IMR-90 (cell line): ENCODE measurements at regions not wholly inside any gene's neighbourhood (a gene's known extent, or its start where the extent isn't known, plus 50 kb on each side); places are given as distances from the start of the nearest gene placed in this dataset.

Experiments used
- ATAC-seq: fragments of 200-7000 bp; cut with Tn5 transposase; 2 replicates; pipeline ENCODE4 v1.9.1; 2020; ENCODE audit warnings: low read depth, mild to moderate bottlenecking, moderate library complexity
- BruUV-seq: library from RNA; stranded (reverse); fragments of 400-500 nt; replicated peaks from 2 replicates; lab custom pipeline; 2021; lab: Mats Ljungman, UMichigan
- CTCF ChIA-PET: fragments of 300-600 bp; formaldehyde crosslinking; extraction: SDS; loops from one replicate; lab custom pipeline; 2021; ENCODE audit warnings: antibody characterized with exemption; lab: Yijun Ruan, JAX
- POLR2A ChIA-PET: fragments of 300-600 bp; sonication (Branson Sonifier 250); formaldehyde crosslinking; loops from one replicate; lab custom pipeline; 2022; ENCODE audit warnings: antibody characterized with exemption; ENCODE audit not compliant: unreplicated experiment; lab: Charles Lee
- DNase-seq: peaks from one replicate; pipeline ENCODE4 v3.0.0; 2013
- H2AFZ ChIP-seq: replicated peaks from 2 replicates; pipeline ENCODE3; 2013; ENCODE audit warnings: low read length, mild to moderate bottlenecking; ENCODE audit not compliant: poor library complexity
- H2AK5ac ChIP-seq: 2 replicates; pipeline ENCODE4 v1.6.1; 2013; ENCODE audit warnings: low read depth, low read length, inconsistent platforms
- H2AK9ac ChIP-seq: replicated peaks from 2 replicates; pipeline ENCODE3; 2013; ENCODE audit warnings: mild to moderate bottlenecking, low read depth, low read length, moderate library complexity; ENCODE audit not compliant: poor library complexity
- H2BK120ac ChIP-seq: 2 replicates; pipeline ENCODE4 v1.6.1; 2013; ENCODE audit warnings: low read depth, low read length, inconsistent platforms
- H2BK15ac ChIP-seq: 3 replicates; pipeline ENCODE4 v1.6.1; 2013; ENCODE audit warnings: low read depth, low read length, inconsistent platforms
- H2BK20ac ChIP-seq: 2 replicates; pipeline ENCODE4 v1.6.1; 2013; ENCODE audit warnings: low read depth, mild to moderate bottlenecking, inconsistent platforms, low read length, moderate library complexity
- H2BK5ac ChIP-seq: 2 replicates; pipeline ENCODE4 v1.6.1; 2013; ENCODE audit warnings: mild to moderate bottlenecking, low read depth, low read length, inconsistent platforms; ENCODE audit not compliant: poor library complexity, severe bottlenecking
- H3K14ac ChIP-seq: replicated peaks from 2 replicates; pipeline ENCODE4 v1.6.1; 2013; ENCODE audit warnings: low read depth, low read length, inconsistent platforms
- H3K18ac ChIP-seq: 2 replicates; pipeline ENCODE4 v1.6.1; 2013; ENCODE audit warnings: low read depth, low read length, control low read depth
- H3K23ac ChIP-seq: 2 replicates; pipeline ENCODE4 v1.6.1; 2013; ENCODE audit warnings: low read depth, low read length, inconsistent platforms
- H3K27ac ChIP-seq: 2 replicates; pipeline ENCODE4 v1.5.1; 2013; ENCODE audit warnings: mild to moderate bottlenecking, control low read depth, low read length; ENCODE audit not compliant: insufficient read depth
- H3K27me3 ChIP-seq: 2 replicates; pipeline ENCODE4 v1.6.1; 2013; ENCODE audit warnings: low read length; ENCODE audit not compliant: control insufficient read depth, insufficient read depth
- H3K36me3 ChIP-seq: 2 replicates; pipeline ENCODE4 v1.6.1; 2013; ENCODE audit warnings: low read length, mixed read lengths; ENCODE audit not compliant: control insufficient read depth, insufficient read depth
- H3K4ac ChIP-seq: 2 replicates; pipeline ENCODE4 v1.6.1; 2013; ENCODE audit warnings: low read depth, low read length, inconsistent platforms
- H3K4me1 ChIP-seq: 2 replicates; pipeline ENCODE4 v1.6.1; 2013; ENCODE audit warnings: low read length, mixed read lengths; ENCODE audit not compliant: control insufficient read depth, insufficient read depth
- H3K4me2 ChIP-seq: 2 replicates; pipeline ENCODE4 v1.6.1; 2013; ENCODE audit warnings: low read depth, mild to moderate bottlenecking, control low read depth, low read length, moderate library complexity
- H3K4me3 ChIP-seq: 2 replicates; pipeline ENCODE4 v1.5.1; 2013; ENCODE audit warnings: low read depth, mild to moderate bottlenecking, control low read depth, low read length, moderate library complexity; ENCODE audit not compliant: insufficient read depth
- H3K56ac ChIP-seq: 2 replicates; pipeline ENCODE4 v1.6.1; 2013; ENCODE audit warnings: low read length, inconsistent platforms; ENCODE audit not compliant: insufficient read depth; ENCODE audit errors: extremely low read depth
- H3K79me1 ChIP-seq, 2 experiments: 2 replicates each; pipeline ENCODE4 v1.6.1; 2013; ENCODE audit warnings: low read length in 2 of 2, inconsistent platforms in 1 of 2, low read depth in 1 of 2
- H3K9ac ChIP-seq: 2 replicates; pipeline ENCODE4 v1.6.1; 2013; ENCODE audit warnings: low read depth, low read length, control low read depth
- H3K9me1 ChIP-seq: 2 replicates; pipeline ENCODE4 v1.6.1; 2013; ENCODE audit warnings: low read length, inconsistent platforms; ENCODE audit not compliant: insufficient read depth
- H3K9me3 ChIP-seq: 2 replicates; pipeline ENCODE4 v1.6.1; 2013; ENCODE audit warnings: low read length; ENCODE audit not compliant: control insufficient read depth, insufficient read depth
- H4K20me1 ChIP-seq: 2 replicates; pipeline ENCODE4 v1.6.1; 2013; ENCODE audit warnings: low read length, inconsistent platforms; ENCODE audit not compliant: insufficient read depth
- H4K5ac ChIP-seq: 2 replicates; pipeline ENCODE4 v1.6.1; 2013; ENCODE audit warnings: mild to moderate bottlenecking, low read depth, low read length, control low read depth
- H4K8ac ChIP-seq, 2 experiments: 2 replicates each; pipeline ENCODE4 v1.6.1; 2013; ENCODE audit warnings: low read depth in 2 of 2, low read length in 2 of 2, control low read depth in 1 of 2, inconsistent platforms in 1 of 2
- H4K91ac ChIP-seq: 2 replicates; pipeline ENCODE4 v1.6.1; 2013; ENCODE audit warnings: low read depth, low read length, inconsistent platforms; ENCODE audit not compliant: insufficient read depth
- CTCF ChIP-seq: conservative IDR thresholded peaks from 2 replicates; pipeline ENCODE4 v1.5.1; 2012; ENCODE audit warnings: mild to moderate bottlenecking, low read depth, low read length, improper control_type of control experiment
- MAFK ChIP-seq: IDR thresholded peaks from 2 replicates; pipeline ENCODE4 v1.6.1; 2012; ENCODE audit warnings: low read depth, low read length, improper control_type of control experiment
- MXI1 ChIP-seq: IDR thresholded peaks from 2 replicates; pipeline ENCODE4 v1.6.1; 2012; ENCODE audit warnings: low read depth, mild to moderate bottlenecking, low read length, moderate library complexity, borderline replicate concordance
- RCOR1 ChIP-seq: IDR thresholded peaks from 2 replicates; pipeline ENCODE4 v1.6.1; 2012; ENCODE audit warnings: mild to moderate bottlenecking, low read length, improper control_type of control experiment; ENCODE audit not compliant: insufficient replicate concordance
- WGBS, 2 experiments: methylation state at CpG; one replicate each; pipeline versions ENCODE4 v1.1.5 to v1.1.7; 2013; ENCODE audit warnings: missing lambda C conversion rate in 2 of 2; ENCODE audit not compliant: insufficient read length in 1 of 2; ENCODE audit errors: extremely low coverage in 2 of 2; 5-methylcytosine and 5-hydroxymethylcytosine counted together
- dilution Hi-C: fragments of 300-500 bp; cut with HindIII; formaldehyde crosslinking; loops from one replicate; pipeline ENCODE4 v1.14.3; 2018; ENCODE audit warnings: low sequenced_read_pairs; ENCODE audit not compliant: unreplicated experiment
- in situ Hi-C: fragments of 300-500 bp; cut with MboI; formaldehyde crosslinking; loops from 3 replicates; pipeline ENCODE4 v1.14.3; 2019; ENCODE audit warnings: low sequenced_read_pairs, inconsistent platforms, mixed read lengths
- intact Hi-C: fragments of 100-400 bp; cut with micrococcal nuclease; formaldehyde crosslinking; loops from 2 replicates; pipeline ENCODE4 v1.10.0; 2022

DNA sequence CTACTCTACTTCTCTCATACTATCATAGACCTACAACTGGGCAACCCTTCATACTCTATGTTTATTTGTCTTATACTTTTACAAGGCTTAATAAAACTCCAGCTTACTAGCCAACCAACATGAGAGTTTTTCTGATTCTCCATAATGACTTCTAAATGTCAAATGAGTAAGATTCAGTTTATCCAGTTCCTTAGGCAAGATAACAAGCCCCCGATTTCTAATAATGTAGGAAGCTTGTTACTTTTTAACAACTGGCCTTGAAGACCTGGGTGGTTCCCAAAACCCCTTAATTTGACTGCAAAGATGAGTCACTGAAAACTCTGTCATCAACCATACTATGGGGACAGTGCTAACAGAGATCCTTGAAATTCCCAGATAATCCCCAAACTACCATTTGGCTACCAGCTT is 294.6 kb upstream of the ACTBL2 start:
- Histone ChIP-seq H4K20me1 (no peaks in the 10 kb centered on the region), H2AFZ (no peak overlapping the region), H2BK5ac (no peak overlapping the region), H3K14ac (0 out of 2 replicates have a peak overlapping the region, but pooled peaks have one; percentile 16), H3K4me2 (no peak overlapping the region), H2BK15ac (0 out of 3 replicates have a peak overlapping the region, but pooled peaks have one; percentile 12), H3K36me3 (no peaks in the 10 kb centered on the region), H3K27ac (no peak overlapping the region), H3K4ac (peak overlapping the region; percentile 2; the same call in 1 of the 2 replicates), H2BK20ac (peak overlapping the region; percentile 27), H3K23ac (no peak overlapping the region), H3K9me1 (0 out of 2 replicates have a peak, but pooled peaks cover 3% of the 10 kb centered on the region), H3K18ac (peak overlapping the region; percentile 14), H3K56ac (no peak overlapping the region), H4K5ac (peak overlapping the region; percentile 43; the same call in 1 of the 2 replicates), H2AK5ac (no peak overlapping the region), H3K4me3 (no peak overlapping the region), H4K8ac (no peak overlapping the region; a peak in 1 of 4 replicates), H2AK9ac (no peak overlapping the region), H3K9me3 (no peaks in the 10 kb centered on the region), H3K4me1 (peaks cover 22% of the 10 kb centered on the region), H3K9ac (no peak overlapping the region), H2BK120ac (peak overlapping the region; percentile 87; the same call in 1 of the 2 replicates), H4K91ac (no peak overlapping the region), H3K79me1 (no peaks in the 10 kb centered on the region), H3K27me3 (no peaks in the 10 kb centered on the region)
- CTCF ChIA-PET: interaction anchor here (0.6 to 6.5 kb wide), 5 partner anchors 70 to 479 kb away, joined by 4 to 34 read pairs (median 6); no protein-coding TSS in a partner anchor
- intact Hi-C loops (loop anchor here (5.0 to 10.0 kb wide), 2 partner anchors 122 to 395 kb away; no protein-coding TSS in a partner anchor), in situ Hi-C loops (no loop called here), dilution Hi-C loops (loop anchor here (25.0 kb wide), 1 partner anchor 660 kb away; no protein-coding TSS in a partner anchor)
- POLR2A ChIA-PET: interaction anchor here (1.8 kb wide), 1 partner anchor 683 kb away, joined by 5 read pairs; no protein-coding TSS in a partner anchor
- TF ChIP-seq RCOR1 (no peak), MXI1 (no peak), MAFK (no peak), CTCF (no peak)
- BruUV-seq: no TSS peak
- no CpG with 5 or more reads among the region's 1 CpG for WGBS, 2 experiments
- DNase-seq: no peak
- no peak for ATAC-seq
